ENCODE measurements at regions not wholly inside any gene's neighbourhood (a gene's known extent, or its start where the extent isn't known, plus 50 kb on each side); places are given as distances from the start of the nearest gene placed in this dataset.

DNA sequence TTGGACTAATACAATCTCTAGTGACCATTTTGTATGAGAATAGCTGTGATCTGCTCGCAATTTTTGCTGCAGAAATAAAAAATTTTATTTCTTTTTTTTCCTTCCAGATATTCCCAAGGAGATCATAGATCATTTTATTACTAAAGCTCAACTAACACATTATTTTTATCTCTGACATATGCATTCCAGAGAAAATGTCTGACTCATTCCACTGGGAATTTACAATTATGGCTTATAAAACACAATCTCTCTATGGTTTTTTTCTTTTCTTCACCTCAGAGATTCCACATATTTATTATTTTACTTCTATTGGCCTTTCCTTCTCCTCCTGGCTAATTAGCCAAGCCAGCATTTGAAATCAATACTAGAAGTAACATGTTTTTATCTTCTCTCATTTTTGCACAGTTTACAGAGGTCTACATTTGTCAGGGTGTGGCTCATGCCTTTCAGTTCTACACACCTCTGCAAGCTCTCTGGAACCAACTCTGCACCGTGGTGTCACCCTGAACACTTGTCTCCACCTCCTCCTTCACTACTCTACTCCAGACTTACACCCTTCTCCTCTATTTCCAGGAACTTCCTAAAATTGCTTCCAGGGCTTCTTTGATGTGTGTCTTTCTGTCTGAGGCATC is 59.8 kb upstream of the GPM6A start:
- no peaks in the 10 kb centered on the region for H3K9me3 ChIP-seq
- no peak overlapping the region for H3K4me3 ChIP-seq
- no peak overlapping the region for H3K27ac ChIP-seq
- DNase-seq, result no peak
- no peaks in the 10 kb centered on the region for H3K27me3 ChIP-seq
- H3K36me3 ChIP-seq, result no peaks in the 10 kb centered on the region
- TF ChIP-seq, protein P1, sequence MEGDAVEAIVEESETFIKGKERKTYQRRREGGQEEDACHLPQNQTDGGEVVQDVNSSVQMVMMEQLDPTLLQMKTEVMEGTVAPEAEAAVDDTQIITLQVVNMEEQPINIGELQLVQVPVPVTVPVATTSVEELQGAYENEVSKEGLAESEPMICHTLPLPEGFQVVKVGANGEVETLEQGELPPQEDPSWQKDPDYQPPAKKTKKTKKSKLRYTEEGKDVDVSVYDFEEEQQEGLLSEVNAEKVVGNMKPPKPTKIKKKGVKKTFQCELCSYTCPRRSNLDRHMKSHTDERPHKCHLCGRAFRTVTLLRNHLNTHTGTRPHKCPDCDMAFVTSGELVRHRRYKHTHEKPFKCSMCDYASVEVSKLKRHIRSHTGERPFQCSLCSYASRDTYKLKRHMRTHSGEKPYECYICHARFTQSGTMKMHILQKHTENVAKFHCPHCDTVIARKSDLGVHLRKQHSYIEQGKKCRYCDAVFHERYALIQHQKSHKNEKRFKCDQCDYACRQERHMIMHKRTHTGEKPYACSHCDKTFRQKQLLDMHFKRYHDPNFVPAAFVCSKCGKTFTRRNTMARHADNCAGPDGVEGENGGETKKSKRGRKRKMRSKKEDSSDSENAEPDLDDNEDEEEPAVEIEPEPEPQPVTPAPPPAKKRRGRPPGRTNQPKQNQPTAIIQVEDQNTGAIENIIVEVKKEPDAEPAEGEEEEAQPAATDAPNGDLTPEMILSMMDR (IDR thresholded peaks at IDR 0.05), result no peak
- no peak for TF ChIP-seq POLR2A (IDR thresholded peaks at IDR 0.05)
- H3K4me1 ChIP-seq, result no peaks in the 10 kb centered on the region
- intact Hi-C loops (cut with DNase I; ENCODE audit: low total_unique reads), result no loop called here

DNA sequence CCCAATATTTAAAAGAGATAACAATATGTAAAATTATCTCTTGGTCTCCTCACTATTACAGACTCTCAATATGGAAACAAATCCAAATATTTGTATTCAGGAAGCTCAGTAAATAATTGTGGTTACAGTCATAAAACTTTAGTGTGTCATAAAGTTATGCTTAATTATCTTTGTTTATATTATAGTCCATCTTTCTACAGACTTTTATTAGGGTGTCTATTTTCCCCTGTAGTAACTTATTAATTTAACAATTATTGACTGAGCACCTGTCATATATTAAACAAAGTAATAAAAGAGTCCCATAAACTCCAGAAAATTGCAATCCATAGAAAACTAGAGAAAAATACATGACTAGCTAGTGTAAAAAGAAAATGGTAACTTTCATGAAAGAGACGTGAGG is 61.6 kb upstream of the GPM6A start:
- no peaks in the 10 kb centered on the region for H3K27me3 ChIP-seq
- DNase-seq, result no peak
- intact Hi-C loops (cut with DNase I; ENCODE audit: low total_unique reads), result no loop called here
- peaks cover 0 to 3% of the 10 kb centered on the region in 2 donors for H3K9me3 ChIP-seq
- H3K27ac ChIP-seq, result no peak overlapping the region
- H3K4me3 ChIP-seq, result no peak overlapping the region
- H3K4me1 ChIP-seq, result no peaks in the 10 kb centered on the region
- TF ChIP-seq POLR2A (IDR thresholded peaks at IDR 0.05), result no peak
- TF ChIP-seq, protein P1 (IDR thresholded peaks at IDR 0.05), result no peak
- H3K36me3 ChIP-seq, result no peaks in the 10 kb centered on the region

DNA sequence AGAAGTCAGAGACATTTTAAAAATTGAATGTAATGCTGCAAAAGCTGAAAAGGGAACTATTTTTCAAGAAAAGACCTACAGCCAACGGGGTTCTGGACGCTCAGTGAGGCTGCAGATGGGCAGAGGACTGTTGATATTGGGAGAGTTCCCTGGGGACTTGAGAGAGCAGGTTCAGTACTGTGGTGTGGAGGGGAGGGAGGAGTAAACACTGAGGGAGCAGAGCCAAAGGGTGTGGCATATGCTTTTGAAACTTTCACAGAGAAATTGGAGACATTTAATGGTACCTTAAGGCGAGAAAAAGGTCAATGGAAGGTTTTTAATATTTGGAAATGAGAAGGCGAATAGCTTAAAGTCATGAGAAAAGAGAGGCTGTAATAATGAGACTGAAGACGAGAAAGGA is 62.2 kb upstream of the GPM6A start:
- TF ChIP-seq, protein P1 (IDR thresholded peaks at IDR 0.05), result no peak
- TF ChIP-seq POLR2A (IDR thresholded peaks at IDR 0.05), result no peak
- no peaks in the 10 kb centered on the region for H3K4me1 ChIP-seq
- intact Hi-C loops (cut with DNase I; ENCODE audit: low total_unique reads), result no loop called here
- H3K9me3 ChIP-seq, result peaks cover 0 to 3% of the 10 kb centered on the region in 2 donors
- no peak for DNase-seq
- H3K27ac ChIP-seq, result no peak overlapping the region
- H3K27me3 ChIP-seq, result no peaks in the 10 kb centered on the region
- H3K36me3 ChIP-seq, result no peaks in the 10 kb centered on the region
- H3K4me3 ChIP-seq, result no peak overlapping the region

DNA sequence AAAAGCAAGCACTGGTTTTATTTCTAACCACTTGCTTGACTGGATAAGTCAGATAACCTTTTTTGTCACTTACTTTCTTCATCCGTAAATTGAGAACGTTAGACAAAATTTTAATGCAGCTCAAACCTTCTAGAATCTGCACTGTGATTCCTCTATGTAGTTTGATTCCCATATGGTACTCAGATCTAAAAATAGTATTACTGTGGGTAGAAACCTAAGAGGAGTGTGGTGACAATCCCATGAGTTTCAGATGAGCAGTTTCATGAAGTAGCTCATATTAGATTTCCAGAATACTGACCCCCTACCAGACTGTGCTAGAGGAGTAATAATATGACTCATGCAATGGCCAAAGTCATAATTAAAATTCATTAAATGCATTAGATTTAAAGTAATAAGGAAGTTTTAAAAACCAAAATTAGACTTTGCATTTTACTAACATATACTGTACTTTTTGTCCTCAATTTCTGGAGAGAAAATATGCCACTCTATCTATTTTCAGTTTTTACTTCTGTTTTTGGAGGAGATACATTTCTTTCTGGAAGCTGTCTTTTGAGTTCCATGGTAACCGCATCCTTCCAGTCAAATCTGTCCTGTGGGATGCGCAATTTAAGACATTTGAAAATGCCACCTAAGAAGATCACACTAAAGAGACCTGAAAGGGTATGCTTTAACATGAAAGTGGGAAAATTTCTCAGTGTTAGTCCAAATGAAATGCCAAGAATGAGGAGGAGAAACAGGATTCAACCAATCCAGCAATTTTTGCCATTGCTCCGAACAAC is 64.1 kb upstream of the GPM6A start:
- Histone ChIP-seq H3K4me3 (no peak overlapping the region), H3K9me3 (peaks cover 0 to 3% of the 10 kb centered on the region in 2 donors), H3K27ac (no peak overlapping the region), H3K27me3 (no peaks in the 10 kb centered on the region), H3K4me1 (no peaks in the 10 kb centered on the region), H3K36me3 (no peaks in the 10 kb centered on the region)
- no peak for DNase-seq
- no peak for TF ChIP-seq POLR2A (IDR thresholded peaks at IDR 0.05)
- TF ChIP-seq, protein P1 (IDR thresholded peaks at IDR 0.05), result no peak
- intact Hi-C loops (cut with DNase I; ENCODE audit: low total_unique reads), result no loop called here

DNA sequence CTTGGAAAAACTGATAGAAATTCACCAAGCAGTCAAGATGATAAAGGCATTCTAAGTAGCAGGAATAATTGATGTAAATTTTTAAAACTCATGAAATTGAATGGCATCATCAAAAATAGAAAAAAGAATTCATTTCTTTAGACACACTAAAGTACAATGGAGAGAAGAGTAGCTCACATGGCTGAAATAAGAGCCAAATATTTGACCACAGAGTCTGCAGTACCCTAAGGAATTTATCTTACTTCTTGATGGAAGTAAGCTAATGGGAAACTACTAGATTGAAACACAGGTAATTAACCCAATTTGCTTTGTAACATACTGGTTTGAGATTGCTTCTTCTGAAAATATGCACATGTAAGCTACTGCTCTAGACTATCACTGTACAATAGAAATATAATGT is 70.8 kb upstream of the GPM6A start:
- intact Hi-C loops (cut with DNase I; ENCODE audit: low total_unique reads), result no loop called here
- peaks cover 0 to 3% of the 10 kb centered on the region in 2 donors for H3K9me3 ChIP-seq
- no peak overlapping the region for H3K27ac ChIP-seq
- no peaks in the 10 kb centered on the region for H3K36me3 ChIP-seq
- no peak for TF ChIP-seq POLR2A (IDR thresholded peaks at IDR 0.05)
- TF ChIP-seq, protein P1 (IDR thresholded peaks at IDR 0.05), result no peak
- H3K27me3 ChIP-seq, result no peaks in the 10 kb centered on the region
- no peaks in the 10 kb centered on the region for H3K4me1 ChIP-seq
- no peak for DNase-seq
- no peak overlapping the region for H3K4me3 ChIP-seq

Measured in uterus (tissue), 3 donors.